SK-N-SH (cell line): ENCODE measurements at regions not wholly inside any gene's neighbourhood (a gene's known extent, or its start where the extent isn't known, plus 50 kb on each side); places are given as distances from the start of the nearest gene placed in this dataset.

Source experiments
- CTCF ChIA-PET: fragments of 300-600, 350-600 bp; formaldehyde crosslinking; extraction: SDS; loops from one replicate; lab custom pipeline; 2021; lab: Yijun Ruan, JAX
- POLR2A ChIA-PET: fragments of 350-600 bp; sonication (Branson Sonifier 250); formaldehyde crosslinking; extraction: SDS; loops from one replicate; lab custom pipeline; 2020; ENCODE audit warnings: antibody characterized with exemption, inconsistent platforms; lab: Yijun Ruan, JAX
- DNase-seq: peaks from one replicate; pipeline ENCODE4 v3.0.0; 2012
- H2AFZ ChIP-seq: fragments of 200-600 bp; sonication (generic); 2 replicates; pipeline ENCODE4 v1.8.1; 2016; ENCODE audit warnings: antibody characterized with exemption, mild to moderate bottlenecking, low read depth
- H3F3A ChIP-seq: fragments of 200-600 bp; sonication (generic); replicated peaks from 2 replicates; pipeline ENCODE3; 2016; ENCODE audit warnings: antibody characterized with exemption, mild to moderate bottlenecking; ENCODE audit not compliant: insufficient read depth
- H3K27ac ChIP-seq, 2 experiments: fragments of 200-500 bp in 1 of 2; fragments of 200-600 bp in 1 of 2; sonication (Bioruptor generic) in 1 of 2; sonication (generic), shearing (Covaris generic) in 1 of 2; 2 replicates each; pipeline versions ENCODE4 v1.5.1 to v1.6.1; 2014 to 2016; ENCODE audit warnings: low read depth in 2 of 2, inconsistent platforms in 1 of 2, low read length in 1 of 2, mild to moderate bottlenecking in 1 of 2, mixed read lengths in 1 of 2
- H3K27me3 ChIP-seq: fragments of 200-600 bp; sonication (generic), shearing (Covaris generic); 2 replicates; pipeline ENCODE4 v1.6.1; 2016; ENCODE audit warnings: mixed run types; ENCODE audit not compliant: insufficient read depth
- H3K36me3 ChIP-seq, 2 experiments: fragments of 200-500 bp in 1 of 2; fragments of 200-600 bp in 1 of 2; sonication (Bioruptor generic) in 1 of 2; sonication (generic) in 1 of 2; replicated peaks in 1 of 2; 2 replicates each; pipeline versions ENCODE3 to v1.5.1; 2014 to 2016; ENCODE audit warnings: low read length in 1 of 2, mild to moderate bottlenecking in 1 of 2; ENCODE audit not compliant: insufficient read depth in 2 of 2, control insufficient read depth in 1 of 2
- H3K4me1 ChIP-seq, 2 experiments: fragments of 200-500 bp in 1 of 2; fragments of 200-600 bp in 1 of 2; sonication (Bioruptor generic) in 1 of 2; sonication (generic), shearing (Covaris generic) in 1 of 2; 2 replicates each; pipeline versions ENCODE4 v1.5.1 to v1.6.1; 2014 to 2016; ENCODE audit warnings: low read depth in 1 of 2, low read length in 1 of 2, mixed run types in 1 of 2; ENCODE audit not compliant: insufficient read depth in 2 of 2, control insufficient read depth in 1 of 2
- H3K4me2 ChIP-seq: fragments of 200-600 bp; sonication (generic), shearing (Covaris generic); 2 replicates; pipeline ENCODE4 v1.6.1; 2017; ENCODE audit warnings: mixed run types
- H3K4me3 ChIP-seq, 2 experiments: fragments of 200-500 bp in 1 of 2; fragments of 200-600 bp in 1 of 2; sonication (Bioruptor generic) in 1 of 2; sonication (generic), shearing (Covaris generic) in 1 of 2; 2 replicates each; pipeline versions ENCODE4 v1.5.1 to v1.8.1; 2014 to 2016; ENCODE audit warnings: low read depth in 2 of 2, inconsistent platforms in 1 of 2, low read length in 1 of 2, mild to moderate bottlenecking in 1 of 2, mixed read lengths in 1 of 2, moderate library complexity in 1 of 2
- H3K79me2 ChIP-seq: fragments of 200-600 bp; sonication (generic); 2 replicates; pipeline ENCODE4 v1.8.1; 2017; ENCODE audit warnings: mild to moderate bottlenecking; ENCODE audit not compliant: insufficient read depth
- H3K9ac ChIP-seq: fragments of 200-600 bp; sonication (generic); 2 replicates; pipeline ENCODE4 v1.6.1; 2017; ENCODE audit warnings: mixed run types
- H3K9me2 ChIP-seq: fragments of 200-600 bp; sonication (generic); 2 replicates; pipeline ENCODE4 v1.6.1; 2017; ENCODE audit warnings: mixed run types
- H3K9me3 ChIP-seq: fragments of 200-600 bp; sonication (generic); 2 replicates; pipeline ENCODE4 v1.6.1; 2017; ENCODE audit warnings: mixed run types, mild to moderate bottlenecking, moderate library complexity
- H4K20me1 ChIP-seq: fragments of 200-600 bp; sonication (generic); 2 replicates; pipeline ENCODE4 v1.6.1; 2017; ENCODE audit warnings: mild to moderate bottlenecking, mixed run types; ENCODE audit not compliant: insufficient read depth
- CHD2 ChIP-seq: fragments of 150-350 bp; IDR thresholded peaks from 2 replicates; pipeline ENCODE4 v1.6.1; 2018; ENCODE audit warnings: low read length; ENCODE audit not compliant: partially characterized antibody
- ELF1 ChIP-seq: IDR thresholded peaks from 2 replicates; pipeline ENCODE4 v1.4.0; 2012
- FOSL2 ChIP-seq: IDR thresholded peaks from 2 replicates; pipeline ENCODE4 v1.4.0; 2012; ENCODE audit warnings: low read depth, mild to moderate bottlenecking, moderate library complexity, borderline replicate concordance
- FOXJ3 ChIP-seq: sonication (generic); formaldehyde crosslinking; IDR thresholded peaks from 2 replicates; pipeline ENCODE4 v1.5.1; 2020; ENCODE audit warnings: mild to moderate bottlenecking, missing genetic modification reagents
- FOXM1 ChIP-seq: IDR thresholded peaks from 2 replicates; pipeline ENCODE4 v1.4.0; 2012; ENCODE audit warnings: low read depth, mild to moderate bottlenecking
- GABPA ChIP-seq: IDR thresholded peaks from 2 replicates; pipeline ENCODE4 v1.4.0; 2012; ENCODE audit warnings: low read depth, mild to moderate bottlenecking
- GATA2 ChIP-seq: sonication (generic); formaldehyde crosslinking; IDR thresholded peaks from 2 replicates; pipeline ENCODE4 v1.5.0; 2020; ENCODE audit warnings: mild to moderate bottlenecking, missing genetic modification reagents
- IRF3 ChIP-seq: fragments of 150-350 bp; IDR thresholded peaks from 2 replicates; pipeline ENCODE4 v1.6.1; 2016; ENCODE audit warnings: mild to moderate bottlenecking, low read depth, low read length
- JUND ChIP-seq: IDR thresholded peaks from 2 replicates; pipeline ENCODE4 v1.4.0; 2012
- POLR2AphosphoS5 ChIP-seq: IDR thresholded peaks from 2 replicates; pipeline ENCODE4 v1.6.1; 2012; ENCODE audit warnings: low read depth, low read length
- RCOR1 ChIP-seq: fragments of 150-350 bp; IDR thresholded peaks from 2 replicates; pipeline ENCODE4 v1.6.1; 2017; ENCODE audit warnings: antibody characterized with exemption, low read length
- RXRA ChIP-seq: IDR thresholded peaks from 2 replicates; pipeline ENCODE4 v1.4.0; 2012; ENCODE audit warnings: low read depth, mild to moderate bottlenecking, borderline replicate concordance
- SIN3A ChIP-seq: IDR thresholded peaks from 2 replicates; pipeline ENCODE4 v1.6.1; 2012; ENCODE audit warnings: low read depth, mild to moderate bottlenecking, low read length, moderate library complexity, borderline replicate concordance
- SMC3 ChIP-seq: IDR thresholded peaks from 2 replicates; pipeline ENCODE4 v1.6.1; 2012; ENCODE audit warnings: low read depth, low read length, improper control_type of control experiment
- TEAD4 ChIP-seq: IDR thresholded peaks from 2 replicates; pipeline ENCODE4 v1.4.0; 2012; ENCODE audit warnings: mild to moderate bottlenecking, borderline replicate concordance; ENCODE audit not compliant: insufficient read depth
- USF1 ChIP-seq: IDR thresholded peaks from 2 replicates; pipeline ENCODE4 v1.4.0; 2012; ENCODE audit warnings: low read depth, borderline replicate concordance
- USF2 ChIP-seq: fragments of 150-350 bp; IDR thresholded peaks from 2 replicates; pipeline ENCODE4 v1.6.1; 2017; ENCODE audit warnings: antibody characterized with exemption, low read length, low read depth, borderline replicate concordance
- WGBS: methylation state at CpG from one replicate; pipeline ENCODE4 v1.1.6; 2017; ENCODE audit warnings: low lambda C conversion rate; 5-methylcytosine and 5-hydroxymethylcytosine counted together

GRCh38 chr10:8187171-8187666 is 132.7 kb downstream of the GATA3 start:
- no peak for DNase-seq
- no peaks in the 10 kb centered on the region for H3K27me3 ChIP-seq

GRCh38 chr10:8189458-8189857 is 135.0 kb downstream of the GATA3 start:
- Histone ChIP-seq H3K4me1 (no peaks in the 10 kb centered on the region), H3F3A (no peaks in the 10 kb centered on the region), H3K36me3 (no peaks in the 10 kb centered on the region), H3K27ac (no peak overlapping the region), H3K79me2 (no peaks in the 10 kb centered on the region), H3K9me3 (no peaks in the 10 kb centered on the region), H3K4me2 (no peak overlapping the region), H2AFZ (no peak overlapping the region), H3K9ac (no peak overlapping the region), H3K27me3 (no peaks in the 10 kb centered on the region), H3K9me2 (no peaks in the 10 kb centered on the region), H4K20me1 (no peaks in the 10 kb centered on the region), H3K4me3 (no peak overlapping the region)
- TF ChIP-seq GABPA: no peak
- TF ChIP-seq ELF1: no peak
- no peak for TF ChIP-seq POLR2AphosphoS5
- TF ChIP-seq RXRA: no peak
- no peak for TF ChIP-seq USF2
- no peak for TF ChIP-seq USF1
- no peak for TF ChIP-seq FOXJ3
- TF ChIP-seq JUND: no peak
- no peak for TF ChIP-seq IRF3
- no peak for TF ChIP-seq GATA2 (CRISPR knock-in tag)
- TF ChIP-seq CHD2: no peak
- TF ChIP-seq FOXM1: no peak
- TF ChIP-seq RCOR1: no peak
- POLR2A ChIA-PET: no interaction called here
- DNase-seq: no peak
- WGBS: 86% methylated on average over 8 of the region's 8 CpGs
- CTCF ChIA-PET: no interaction called here

More at GRCh38 chr10:8187171-8187666, 132.7 kb downstream of the GATA3 start:
- no peak overlapping the region for H3K27ac ChIP-seq
- no peaks in the 10 kb centered on the region for H3K4me1 ChIP-seq
- H3K36me3 ChIP-seq: no peaks in the 10 kb centered on the region
- POLR2A ChIA-PET: interaction anchor here (0.7 kb wide), 1 partner anchor 639 kb away, joined by 4 read pairs; no protein-coding TSS in a partner anchor
- H3K4me3 ChIP-seq: no peak overlapping the region
- no peak overlapping the region for H2AFZ ChIP-seq
- H4K20me1 ChIP-seq: no peaks in the 10 kb centered on the region
- no peaks in the 10 kb centered on the region for H3K9me2 ChIP-seq
- 89% methylated on average over 3 of the region's 3 CpGs for WGBS
- no peak overlapping the region for H3K9ac ChIP-seq
- no peak overlapping the region for H3K4me2 ChIP-seq
- H3K9me3 ChIP-seq: no peaks in the 10 kb centered on the region
- H3F3A ChIP-seq: no peaks in the 10 kb centered on the region
- TF ChIP-seq FOSL2 (no peak), SIN3A (no peak), USF2 (no peak), GATA2 (CRISPR knock-in tag) (no peak), TEAD4 (no peak), RXRA (no peak), SMC3 (no peak), FOXM1 (no peak), POLR2AphosphoS5 (no peak)
- TF ChIP-seq, all 33 proteins: peak for 0
- CTCF ChIA-PET: no interaction called here
- no peaks in the 10 kb centered on the region for H3K79me2 ChIP-seq
